ENCODE measurements at regions not wholly inside any gene's neighbourhood (a gene's known extent, or its start where the extent isn't known, plus 50 kb on each side); places are given as distances from the start of the nearest gene placed in this dataset.

GRCh38 chr1:239844833-239845232, 246.8 kb upstream of the FMN2 start:
- TF ChIP-seq NFYB (CRISPR knock-in tag; conservative IDR thresholded peaks at IDR 0.05; ENCODE audit: low read depth): no peak
- TF ChIP-seq KAT7 (CRISPR knock-in tag; IDR thresholded peaks at IDR 0.05; ENCODE audit: borderline replicate concordance): no peak
- TF ChIP-seq CTCF (IDR thresholded peaks at IDR 0.05): no peak
- TF ChIP-seq ZNF121 (CRISPR knock-in tag; IDR thresholded peaks at IDR 0.05): no peak
- no peak for TF ChIP-seq E2F1 (CRISPR knock-in tag; IDR thresholded peaks at IDR 0.05)
- no peak for TF ChIP-seq USF2 (CRISPR knock-in tag; IDR thresholded peaks at IDR 0.05)
- TF ChIP-seq ATF2 (CRISPR knock-in tag; IDR thresholded peaks at IDR 0.05; ENCODE audit: borderline replicate concordance, low read depth): no peak
- TF ChIP-seq SP1 (CRISPR knock-in tag; conservative IDR thresholded peaks at IDR 0.05): no peak
- TF ChIP-seq OVOL2 (CRISPR knock-in tag; IDR thresholded peaks at IDR 0.05; ENCODE audit: borderline replicate concordance): no peak

Data from WTC11 (cell line).